ENCODE measurements at regions not wholly inside any gene's neighbourhood (a gene's known extent, or its start where the extent isn't known, plus 50 kb on each side); places are given as distances from the start of the nearest gene placed in this dataset.

DNA sequence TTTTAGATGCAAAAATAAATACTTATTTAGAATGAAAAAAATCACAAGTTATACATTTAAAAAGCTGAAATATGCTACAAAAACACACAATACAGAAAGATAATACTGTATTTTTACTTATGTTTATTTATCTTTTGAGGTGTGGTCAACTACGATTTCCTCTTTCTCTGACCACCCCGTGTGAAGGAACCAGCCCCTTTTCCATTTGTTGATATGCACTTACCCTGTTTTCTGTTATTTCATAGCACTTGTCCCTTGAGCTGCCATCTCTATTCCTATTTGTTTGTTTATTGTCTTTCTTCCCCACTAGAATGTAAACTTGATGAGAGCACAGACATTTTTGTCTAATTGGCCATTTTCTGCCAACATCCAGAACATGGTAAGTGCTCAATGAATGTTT is 460.5 kb upstream of the TRIB2 start:
- no peak for DNase-seq (ENCODE audit: low read depth, low spot score)
- H3K27me3 ChIP-seq (ENCODE audit: insufficient read depth, insufficient read length) = no peaks in the 10 kb centered on the region
- peaks cover 2% of the 10 kb centered on the region; the same call in 1 of the 2 replicates for H3K9me3 ChIP-seq (ENCODE audit: insufficient read depth, low read length)
- TF ChIP-seq SUZ12 (IDR thresholded peaks at IDR 0.05; ENCODE audit: extremely low read depth, insufficient read depth, insufficient read length) (no peak), ZNF274 (IDR thresholded peaks at IDR 0.05; ENCODE audit: low read depth, low read length) (no peak), YY1 (IDR thresholded peaks at IDR 0.05; ENCODE audit: insufficient read depth, insufficient read length) (no peak)
- no peak overlapping the region for H3K9ac ChIP-seq (ENCODE audit: insufficient read length, low read depth)
- no peaks in the 10 kb centered on the region for H3K36me3 ChIP-seq (ENCODE audit: insufficient read depth, insufficient read length, low read length)
- no peak overlapping the region for H3K4me3 ChIP-seq (ENCODE audit: insufficient read length, low read depth)
- H3K4me1 ChIP-seq (ENCODE audit: insufficient read depth, insufficient read length) = no peaks in the 10 kb centered on the region

DNA sequence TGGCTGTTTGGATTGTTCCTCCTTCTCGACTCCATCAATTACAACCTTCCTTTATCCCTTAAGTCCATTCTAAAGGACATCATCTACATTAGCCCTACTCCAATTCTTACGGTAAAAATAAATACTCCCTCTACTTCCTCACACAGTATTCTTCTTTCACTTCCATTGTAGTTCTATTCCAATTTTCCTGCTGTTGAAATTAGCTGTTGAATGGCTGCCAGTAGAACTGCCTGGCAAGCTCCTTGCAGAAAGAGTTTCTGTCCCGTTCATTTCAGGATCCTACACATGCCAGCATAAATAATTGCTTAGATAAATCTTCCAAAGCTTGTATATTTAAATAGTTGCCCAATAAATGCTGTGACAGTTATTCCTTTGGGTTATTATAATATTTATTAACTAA is 459.3 kb upstream of the TRIB2 start:
- TF ChIP-seq ZNF274 (IDR thresholded peaks at IDR 0.05; ENCODE audit: low read depth, low read length) (no peak), SUZ12 (IDR thresholded peaks at IDR 0.05; ENCODE audit: extremely low read depth, insufficient read depth, insufficient read length) (no peak), YY1 (IDR thresholded peaks at IDR 0.05; ENCODE audit: insufficient read depth, insufficient read length) (no peak)
- H3K36me3 ChIP-seq (ENCODE audit: insufficient read depth, insufficient read length, low read length) = no peaks in the 10 kb centered on the region
- H3K9ac ChIP-seq (ENCODE audit: insufficient read length, low read depth) = no peak overlapping the region
- no peak for DNase-seq (ENCODE audit: low read depth, low spot score)
- no peak overlapping the region for H3K4me3 ChIP-seq (ENCODE audit: insufficient read length, low read depth)
- peaks cover 11% of the 10 kb centered on the region; the same call in 1 of the 2 replicates for H3K9me3 ChIP-seq (ENCODE audit: insufficient read depth, low read length)
- H3K4me1 ChIP-seq (ENCODE audit: insufficient read depth, insufficient read length) = no peaks in the 10 kb centered on the region
- no peaks in the 10 kb centered on the region for H3K27me3 ChIP-seq (ENCODE audit: insufficient read depth, insufficient read length)

DNA sequence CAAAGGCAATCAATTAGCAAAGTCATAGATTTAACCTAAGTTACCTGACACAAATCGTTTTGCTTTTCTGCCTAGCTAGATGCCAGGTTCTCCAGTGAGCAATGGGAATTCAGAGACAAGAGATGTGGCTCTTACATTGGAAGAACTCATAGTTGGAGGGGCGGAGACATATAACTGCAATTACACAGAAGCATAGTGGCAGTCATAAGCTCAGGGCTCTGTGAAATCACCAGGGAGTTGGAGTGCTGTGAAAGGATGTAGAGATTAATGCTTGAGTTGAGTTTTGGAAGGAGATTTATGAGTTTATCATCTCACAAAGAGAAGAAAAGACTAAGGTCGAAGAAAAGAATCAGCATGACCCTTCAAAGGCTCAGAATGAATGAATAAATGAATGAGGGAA is 457.2 kb upstream of the TRIB2 start:
- H3K27me3 ChIP-seq (ENCODE audit: insufficient read depth, insufficient read length) = no peaks in the 10 kb centered on the region
- H3K36me3 ChIP-seq (ENCODE audit: insufficient read depth, insufficient read length, low read length) = no peaks in the 10 kb centered on the region
- no peak for DNase-seq (ENCODE audit: low read depth, low spot score)
- H3K4me3 ChIP-seq (ENCODE audit: insufficient read length, low read depth) = no peak overlapping the region
- peaks cover 4% of the 10 kb centered on the region for H3K4me1 ChIP-seq (ENCODE audit: insufficient read depth, insufficient read length)
- TF ChIP-seq SUZ12 (IDR thresholded peaks at IDR 0.05; ENCODE audit: extremely low read depth, insufficient read depth, insufficient read length) (no peak), ZNF274 (IDR thresholded peaks at IDR 0.05; ENCODE audit: low read depth, low read length) (no peak), YY1 (IDR thresholded peaks at IDR 0.05; ENCODE audit: insufficient read depth, insufficient read length) (no peak)
- H3K9me3 ChIP-seq (ENCODE audit: insufficient read depth, low read length) = peaks cover 11% of the 10 kb centered on the region; the same call in 1 of the 2 replicates
- no peak overlapping the region for H3K9ac ChIP-seq (ENCODE audit: insufficient read length, low read depth)

DNA sequence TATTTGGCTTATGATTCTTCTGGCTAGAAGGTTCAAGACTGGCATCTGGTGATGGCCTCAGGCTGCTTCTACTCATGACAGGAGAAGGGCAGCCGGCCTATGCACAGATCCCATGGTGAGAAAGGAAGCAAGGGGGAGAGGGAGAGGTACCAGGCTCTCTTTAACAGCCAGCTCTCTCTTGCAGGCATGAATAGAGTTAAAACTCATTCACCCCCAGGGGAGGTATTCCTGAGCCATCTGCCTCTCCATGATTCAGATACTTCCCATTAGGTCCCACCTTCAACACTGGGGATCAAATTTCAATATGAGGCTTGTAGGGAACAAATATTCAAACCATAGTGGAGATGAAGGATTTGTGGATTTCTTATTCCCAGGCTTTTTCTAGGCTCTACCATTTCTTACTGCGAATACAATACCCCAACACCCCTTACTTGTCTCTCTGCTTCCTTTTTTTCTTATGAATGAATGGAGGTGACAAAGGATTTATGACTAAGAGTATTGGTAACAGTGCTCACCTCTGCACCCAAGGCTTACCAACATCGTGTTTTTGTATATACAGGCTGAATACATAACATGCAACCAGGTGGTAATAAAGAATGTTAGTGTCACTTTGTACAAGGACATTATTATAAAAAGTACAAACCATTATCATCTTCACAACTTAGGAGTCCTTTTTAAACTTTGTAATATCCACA is 454.6 kb upstream of the TRIB2 start:
- H3K9me3 ChIP-seq (ENCODE audit: insufficient read depth, low read length) = peaks cover 11% of the 10 kb centered on the region; the same call in 1 of the 2 replicates
- peak; percentile 20 for DNase-seq (ENCODE audit: low read depth, low spot score)
- no peak overlapping the region for H3K4me3 ChIP-seq (ENCODE audit: insufficient read length, low read depth)
- H3K36me3 ChIP-seq (ENCODE audit: insufficient read depth, insufficient read length, low read length) = no peaks in the 10 kb centered on the region
- TF ChIP-seq SUZ12 (IDR thresholded peaks at IDR 0.05; ENCODE audit: extremely low read depth, insufficient read depth, insufficient read length) = no peak
- TF ChIP-seq ZNF274 (IDR thresholded peaks at IDR 0.05; ENCODE audit: low read depth, low read length) = no peak
- no peak for TF ChIP-seq YY1 (IDR thresholded peaks at IDR 0.05; ENCODE audit: insufficient read depth, insufficient read length)
- H3K4me1 ChIP-seq (ENCODE audit: insufficient read depth, insufficient read length) = peaks cover 4% of the 10 kb centered on the region
- H3K9ac ChIP-seq (ENCODE audit: insufficient read length, low read depth) = no peak overlapping the region
- H3K27me3 ChIP-seq (ENCODE audit: insufficient read depth, insufficient read length) = no peaks in the 10 kb centered on the region

DNA sequence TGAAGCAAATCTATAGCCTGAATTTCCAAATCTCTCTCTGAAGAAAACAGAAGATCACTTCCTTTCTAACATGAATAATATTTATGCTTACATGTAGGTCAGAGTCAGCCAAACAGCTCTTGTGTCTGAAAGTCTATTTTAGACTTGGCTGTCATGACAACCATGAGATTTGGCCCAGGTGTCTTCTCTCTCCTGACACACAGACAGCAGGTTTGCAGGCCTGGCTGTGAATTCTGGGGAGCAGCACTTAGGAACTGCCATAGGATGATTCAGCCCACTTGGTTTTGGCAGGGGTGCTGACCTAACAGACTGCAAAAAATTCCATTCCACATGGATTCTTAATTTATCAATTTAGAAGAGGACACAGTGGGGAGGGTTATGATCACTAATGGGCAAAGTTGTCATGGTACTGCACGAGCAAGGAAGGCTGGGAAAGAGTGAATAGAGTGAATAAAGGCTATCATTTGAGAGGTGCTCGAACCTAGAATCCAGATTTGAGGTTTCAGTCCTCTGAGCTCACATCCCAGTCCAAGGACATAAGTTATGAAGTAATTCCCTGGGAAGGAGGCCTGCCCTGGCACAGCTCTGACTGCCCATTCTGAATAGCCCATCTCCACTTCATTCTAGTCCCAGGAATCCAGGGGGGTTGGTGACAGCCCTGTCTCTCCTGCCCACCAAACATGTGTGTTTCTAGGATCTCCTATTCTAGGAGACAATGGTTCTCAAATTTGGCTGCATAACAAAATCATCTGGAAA is 453.9 kb upstream of the TRIB2 start:
- Histone ChIP-seq H3K27me3 (ENCODE audit: insufficient read depth, insufficient read length) (no peaks in the 10 kb centered on the region), H3K4me1 (ENCODE audit: insufficient read depth, insufficient read length) (peaks cover 4% of the 10 kb centered on the region), H3K36me3 (ENCODE audit: insufficient read depth, insufficient read length, low read length) (no peaks in the 10 kb centered on the region), H3K4me3 (ENCODE audit: insufficient read length, low read depth) (no peak overlapping the region), H3K9me3 (ENCODE audit: insufficient read depth, low read length) (peaks cover 11% of the 10 kb centered on the region; the same call in 1 of the 2 replicates), H3K9ac (ENCODE audit: insufficient read length, low read depth) (no peak overlapping the region)
- DNase-seq (ENCODE audit: low read depth, low spot score) = no peak
- TF ChIP-seq SUZ12 (IDR thresholded peaks at IDR 0.05; ENCODE audit: extremely low read depth, insufficient read depth, insufficient read length) (no peak), YY1 (IDR thresholded peaks at IDR 0.05; ENCODE audit: insufficient read depth, insufficient read length) (no peak), ZNF274 (IDR thresholded peaks at IDR 0.05; ENCODE audit: low read depth, low read length) (no peak)

DNA sequence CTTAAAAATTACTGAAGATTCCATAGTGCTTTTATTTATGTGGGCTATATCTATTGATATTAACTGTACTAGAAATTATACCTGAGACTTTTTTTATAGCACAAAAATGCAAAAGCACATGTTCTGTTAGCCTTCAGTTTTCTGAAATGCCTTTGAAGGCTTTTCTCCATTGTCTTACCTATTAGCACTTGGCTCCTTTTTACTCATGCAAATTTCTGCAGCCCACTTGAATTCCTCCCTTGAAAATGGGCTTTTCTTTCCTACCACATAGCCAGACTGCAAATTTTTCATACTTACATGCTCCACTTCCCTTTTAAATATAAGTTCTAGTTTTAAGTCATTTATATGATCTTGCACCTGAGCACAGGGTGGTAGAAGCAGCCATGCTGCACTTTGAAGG is 453.0 kb upstream of the TRIB2 start:
- TF ChIP-seq SUZ12 (IDR thresholded peaks at IDR 0.05; ENCODE audit: extremely low read depth, insufficient read depth, insufficient read length) (no peak), ZNF274 (IDR thresholded peaks at IDR 0.05; ENCODE audit: low read depth, low read length) (no peak), YY1 (IDR thresholded peaks at IDR 0.05; ENCODE audit: insufficient read depth, insufficient read length) (no peak)

DNA sequence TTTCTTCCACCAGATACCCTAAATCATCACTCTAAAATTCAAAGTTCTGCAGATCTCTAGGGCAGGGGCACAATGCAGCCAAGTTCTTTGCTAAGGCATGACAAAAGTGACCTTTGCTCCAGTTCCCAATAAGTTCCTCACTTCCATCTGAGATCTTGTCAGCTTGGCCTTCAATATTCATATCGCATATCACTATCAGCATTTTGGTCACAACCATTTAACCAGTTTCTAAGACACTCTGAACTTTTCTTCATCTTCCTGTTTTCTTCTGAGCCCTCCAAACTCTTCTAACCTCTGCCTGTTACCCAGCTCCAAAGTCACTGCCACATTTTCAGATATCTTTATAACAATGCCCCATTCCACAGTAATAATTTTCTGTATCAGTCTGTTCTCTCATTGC is 452.6 kb upstream of the TRIB2 start:
- Histone ChIP-seq H3K4me1 (ENCODE audit: insufficient read depth, insufficient read length) (peaks cover 4% of the 10 kb centered on the region), H3K36me3 (ENCODE audit: insufficient read depth, insufficient read length, low read length) (no peaks in the 10 kb centered on the region), H3K27me3 (ENCODE audit: insufficient read depth, insufficient read length) (no peaks in the 10 kb centered on the region), H3K9me3 (ENCODE audit: insufficient read depth, low read length) (peaks cover 11% of the 10 kb centered on the region; the same call in 1 of the 2 replicates), H3K9ac (ENCODE audit: insufficient read length, low read depth) (no peak overlapping the region), H3K4me3 (ENCODE audit: insufficient read length, low read depth) (no peak overlapping the region)
- DNase-seq (ENCODE audit: low read depth, low spot score) = no peak
- TF ChIP-seq ZNF274 (IDR thresholded peaks at IDR 0.05; ENCODE audit: low read depth, low read length) (no peak), SUZ12 (IDR thresholded peaks at IDR 0.05; ENCODE audit: extremely low read depth, insufficient read depth, insufficient read length) (no peak), YY1 (IDR thresholded peaks at IDR 0.05; ENCODE audit: insufficient read depth, insufficient read length) (no peak)

More for the DNA sequence above, 453.0 kb upstream of the TRIB2 start:
- Histone ChIP-seq H3K4me1 (ENCODE audit: insufficient read depth, insufficient read length) (peaks cover 4% of the 10 kb centered on the region), H3K4me3 (ENCODE audit: insufficient read length, low read depth) (no peak overlapping the region), H3K27me3 (ENCODE audit: insufficient read depth, insufficient read length) (no peaks in the 10 kb centered on the region), H3K9ac (ENCODE audit: insufficient read length, low read depth) (no peak overlapping the region), H3K36me3 (ENCODE audit: insufficient read depth, insufficient read length, low read length) (no peaks in the 10 kb centered on the region), H3K9me3 (ENCODE audit: insufficient read depth, low read length) (peaks cover 11% of the 10 kb centered on the region; the same call in 1 of the 2 replicates)
- peak; percentile 27 for DNase-seq (ENCODE audit: low read depth, low spot score)
